Testis (tissue), 2 donors: ENCODE measurements at regions not wholly inside any gene's neighbourhood (a gene's known extent, or its start where the extent isn't known, plus 50 kb on each side); places are given as distances from the start of the nearest gene placed in this dataset.

Experiments used
- POLR2A ChIP-seq: fragments of 450-650 bp; IDR thresholded peaks from one replicate; pipeline ENCODE4 v1.6.1; 2017; ENCODE audit warnings: antibody characterized with exemption, mild to moderate bottlenecking, moderate library complexity
- TF ChIP-seq, protein P1 (sequence below), 3 experiments: fragments of 450-650 bp in 2 of 3; fragments of 200-600 bp in 1 of 3; sonication (generic) in 1 of 3; IDR thresholded peaks; one replicate each; pipeline ENCODE4 v1.5.1; 2016 to 2019; ENCODE audit warnings: antibody characterized with exemption in 3 of 3, mild to moderate bottlenecking in 2 of 3, moderate library complexity in 1 of 3

DNA sequence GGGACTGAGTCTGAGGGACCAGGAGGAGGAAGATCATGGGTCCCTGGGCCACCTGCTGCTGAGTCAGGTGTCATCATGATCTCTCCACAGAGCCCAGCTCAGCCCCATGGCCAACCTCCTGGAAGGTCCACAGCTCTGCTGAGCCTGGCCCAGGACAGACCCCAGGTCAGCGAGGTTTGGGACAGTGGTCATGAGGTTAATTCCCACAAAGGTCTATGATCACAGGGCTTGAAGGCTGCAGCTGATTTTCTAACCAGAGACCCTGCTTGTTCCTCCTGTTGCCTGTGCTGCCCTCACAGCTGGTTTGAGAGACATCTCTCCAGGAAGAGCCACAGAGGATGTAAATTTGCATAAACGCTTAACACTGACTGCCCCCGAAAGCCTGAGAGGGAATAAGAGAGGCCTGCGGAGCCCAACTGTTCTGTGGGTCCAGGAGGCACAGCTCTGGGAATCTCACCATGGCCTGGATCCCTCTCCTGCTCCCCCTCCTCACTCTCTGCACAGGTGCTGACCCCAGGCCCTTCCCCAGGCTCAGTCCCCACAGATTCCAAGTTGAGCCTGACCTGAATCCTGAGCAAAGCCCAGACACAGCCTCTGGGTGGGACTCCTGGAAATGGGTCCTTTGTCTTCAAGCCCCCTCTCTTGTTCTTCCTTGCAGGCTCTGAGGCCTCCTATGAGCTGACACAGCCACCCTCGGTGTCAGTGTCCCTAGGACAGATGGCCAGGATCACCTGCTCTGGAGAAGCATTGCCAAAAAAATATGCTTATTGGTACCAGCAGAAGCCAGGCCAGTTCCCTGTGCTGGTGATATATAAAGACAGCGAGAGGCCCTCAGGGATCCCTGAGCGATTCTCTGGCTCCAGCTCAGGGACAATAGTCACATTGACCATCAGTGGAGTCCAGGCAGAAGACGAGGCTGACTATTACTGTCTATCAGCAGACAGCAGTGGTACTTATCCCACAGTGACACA is 102.8 kb downstream of the GGTLC2 start:
- TF ChIP-seq, protein P1, sequence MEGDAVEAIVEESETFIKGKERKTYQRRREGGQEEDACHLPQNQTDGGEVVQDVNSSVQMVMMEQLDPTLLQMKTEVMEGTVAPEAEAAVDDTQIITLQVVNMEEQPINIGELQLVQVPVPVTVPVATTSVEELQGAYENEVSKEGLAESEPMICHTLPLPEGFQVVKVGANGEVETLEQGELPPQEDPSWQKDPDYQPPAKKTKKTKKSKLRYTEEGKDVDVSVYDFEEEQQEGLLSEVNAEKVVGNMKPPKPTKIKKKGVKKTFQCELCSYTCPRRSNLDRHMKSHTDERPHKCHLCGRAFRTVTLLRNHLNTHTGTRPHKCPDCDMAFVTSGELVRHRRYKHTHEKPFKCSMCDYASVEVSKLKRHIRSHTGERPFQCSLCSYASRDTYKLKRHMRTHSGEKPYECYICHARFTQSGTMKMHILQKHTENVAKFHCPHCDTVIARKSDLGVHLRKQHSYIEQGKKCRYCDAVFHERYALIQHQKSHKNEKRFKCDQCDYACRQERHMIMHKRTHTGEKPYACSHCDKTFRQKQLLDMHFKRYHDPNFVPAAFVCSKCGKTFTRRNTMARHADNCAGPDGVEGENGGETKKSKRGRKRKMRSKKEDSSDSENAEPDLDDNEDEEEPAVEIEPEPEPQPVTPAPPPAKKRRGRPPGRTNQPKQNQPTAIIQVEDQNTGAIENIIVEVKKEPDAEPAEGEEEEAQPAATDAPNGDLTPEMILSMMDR (IDR thresholded peaks at IDR 0.05) = no peak
- TF ChIP-seq POLR2A = no peak
